Neural cell (in vitro differentiated cells): ENCODE measurements at regions not wholly inside any gene's neighbourhood (a gene's known extent, or its start where the extent isn't known, plus 50 kb on each side); places are given as distances from the start of the nearest gene placed in this dataset.

Experiments
- H2AFZ ChIP-seq: fragments of 200-600, 300-800 bp; sonication (generic), shearing (Covaris generic); 2 replicates; pipeline ENCODE4 v1.6.0; 2014; ENCODE audit warnings: low read depth, mild to moderate bottlenecking, antibody characterized with exemption, low read length, moderate library complexity
- H3F3A ChIP-seq: fragments of 200-600 bp; shearing (Covaris generic); 2 replicates; pipeline ENCODE4 v1.6.1; 2016; ENCODE audit warnings: mild to moderate bottlenecking, moderate library complexity, mixed read lengths, antibody characterized with exemption, low read length; ENCODE audit not compliant: insufficient read depth, poor library complexity, severe bottlenecking
- H3K27ac ChIP-seq: fragments of 200-600, 300-800 bp; sonication (generic), shearing (Covaris generic); 2 replicates; pipeline ENCODE4 v1.5.1; 2014; ENCODE audit warnings: mild to moderate bottlenecking, low read length, moderate library complexity
- H3K27me3 ChIP-seq: fragments of 300-800, 200-600 bp; sonication (generic), shearing (Covaris generic); 2 replicates; pipeline ENCODE4 v1.6.0; 2014; ENCODE audit warnings: mild to moderate bottlenecking, low read depth, low read length, moderate library complexity; ENCODE audit not compliant: insufficient read depth
- H3K36me3 ChIP-seq: fragments of 300-800, 200-600 bp; sonication (generic), shearing (Covaris generic); 2 replicates; pipeline ENCODE4 v1.5.1; 2014; ENCODE audit warnings: mild to moderate bottlenecking, antibody characterized with exemption, low read length, moderate library complexity; ENCODE audit not compliant: insufficient read depth
- H3K4me2 ChIP-seq: fragments of 300-800, 200-600 bp; sonication (generic), shearing (Covaris generic); 2 replicates; pipeline ENCODE4 v1.6.0; 2014; ENCODE audit warnings: mild to moderate bottlenecking, low read length
- H3K4me3 ChIP-seq: fragments of 300-800, 200-600 bp; sonication (generic), shearing (Covaris generic); 2 replicates; pipeline ENCODE4 v1.5.1; 2014; ENCODE audit warnings: mild to moderate bottlenecking, low read length, moderate library complexity
- H3K79me2 ChIP-seq: fragments of 200-600 bp; shearing (Covaris generic); replicated peaks from 2 replicates; pipeline ENCODE4 v1.6.0; 2014; ENCODE audit warnings: mild to moderate bottlenecking, low read length, moderate library complexity; ENCODE audit not compliant: insufficient read depth
- H3K9ac ChIP-seq: fragments of 300-800, 200-600 bp; sonication (generic), shearing (Covaris generic); 2 replicates; pipeline ENCODE4 v1.6.1; 2016; ENCODE audit warnings: mild to moderate bottlenecking, low read length, mixed read lengths
- H3K9me2 ChIP-seq: fragments of 200-600 bp; shearing (Covaris generic); 2 replicates; pipeline ENCODE4 v1.6.1; 2016; ENCODE audit warnings: mild to moderate bottlenecking, low read length, mixed read lengths; ENCODE audit not compliant: insufficient read depth
- H3K9me3 ChIP-seq: fragments of 200-600, 300-800 bp; sonication (generic), shearing (Covaris generic); 2 replicates; pipeline ENCODE4 v1.6.1; 2016; ENCODE audit warnings: mild to moderate bottlenecking, mixed run types, low read length, moderate library complexity, mixed read lengths
- H4K20me1 ChIP-seq: fragments of 200-600 bp; shearing (Covaris generic); 2 replicates; pipeline ENCODE4 v1.6.1; 2016; ENCODE audit warnings: mild to moderate bottlenecking, mixed run types; ENCODE audit not compliant: insufficient read depth
- EP300 ChIP-seq: fragments of 450-650 bp; conservative IDR thresholded peaks from 2 replicates; pipeline ENCODE4 v1.6.1; 2014; ENCODE audit warnings: antibody characterized with exemption, mild to moderate bottlenecking, moderate library complexity; ENCODE audit not compliant: poor library complexity, severe bottlenecking
- MXI1 ChIP-seq: fragments of 450-650 bp; conservative IDR thresholded peaks from 2 replicates; pipeline ENCODE4 v1.6.1; 2014; ENCODE audit warnings: antibody characterized with exemption, mild to moderate bottlenecking; ENCODE audit not compliant: poor library complexity, severe bottlenecking
- POLR2AphosphoS5 ChIP-seq: IDR thresholded peaks from 2 replicates; pipeline ENCODE4 v1.6.1; 2012
- RAD21 ChIP-seq: fragments of 450-650 bp; conservative IDR thresholded peaks from 2 replicates; pipeline ENCODE4 v1.6.1; 2014; ENCODE audit warnings: antibody characterized with exemption, mild to moderate bottlenecking, moderate library complexity
- TAF1 ChIP-seq: IDR thresholded peaks from 2 replicates; pipeline ENCODE4 v1.6.1; 2012; ENCODE audit warnings: low read depth
- TF ChIP-seq, protein P1 (sequence below): IDR thresholded peaks from 2 replicates; pipeline ENCODE4 v1.6.1; 2012; ENCODE audit warnings: borderline replicate concordance

DNA sequence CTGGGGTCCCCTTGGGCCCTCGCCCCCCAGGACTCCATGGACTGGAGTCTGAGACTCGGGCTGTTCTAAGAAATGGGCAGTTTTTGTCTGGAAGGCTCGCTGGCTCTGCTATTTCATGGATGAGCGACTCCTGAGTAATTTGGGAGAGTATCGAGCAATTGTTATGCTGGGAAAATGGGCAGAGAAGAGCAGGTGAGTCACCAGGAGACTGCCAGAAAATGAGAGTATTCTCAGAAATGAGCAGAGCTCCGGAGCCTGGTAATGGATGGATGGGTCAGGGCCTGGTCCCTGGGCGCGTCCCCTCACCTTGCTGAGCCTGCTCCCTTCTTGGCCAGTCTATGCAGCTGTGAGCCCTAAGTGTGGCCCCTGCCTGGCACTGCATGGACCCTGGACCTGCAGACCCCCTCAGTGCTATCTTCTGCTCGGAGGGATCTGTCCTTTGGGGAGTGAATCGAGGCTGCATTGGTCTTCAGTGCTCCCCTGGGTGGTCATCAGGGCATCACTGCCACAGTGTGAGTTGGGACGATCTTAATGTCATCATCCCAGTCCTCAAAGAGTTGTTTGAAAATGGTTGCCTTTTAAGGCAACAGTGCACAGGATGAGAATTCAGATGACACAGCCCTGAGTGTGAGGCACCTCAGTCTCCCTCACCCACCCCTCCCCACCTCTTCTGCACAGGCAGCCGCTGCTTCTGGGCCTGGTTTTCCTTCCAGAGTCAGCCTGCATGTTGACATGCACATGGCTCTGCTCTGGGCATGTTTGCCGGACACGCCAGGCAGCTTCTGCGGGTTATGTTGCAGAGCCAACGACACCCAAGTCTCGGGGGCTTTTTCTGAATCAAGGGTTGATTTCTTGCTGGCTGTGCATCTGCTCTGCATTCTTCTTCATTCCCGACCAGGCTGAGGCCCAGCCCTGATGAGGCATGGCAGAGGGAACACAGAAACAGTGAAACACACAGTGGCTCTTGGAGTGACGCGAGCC, 519.0 kb downstream of the TBC1D22A start:
- no peak overlapping the region for H3K4me3 ChIP-seq
- H3K4me2 ChIP-seq, result no peak overlapping the region
- H3F3A ChIP-seq, result no peaks in the 10 kb centered on the region
- H3K27ac ChIP-seq, result no peak overlapping the region
- no peaks in the 10 kb centered on the region for H3K36me3 ChIP-seq
- no peaks in the 10 kb centered on the region for H4K20me1 ChIP-seq
- H2AFZ ChIP-seq, result no peak overlapping the region
- no peaks in the 10 kb centered on the region for H3K27me3 ChIP-seq
- H3K9ac ChIP-seq, result no peak overlapping the region
- peaks cover 7% of the 10 kb centered on the region for H3K9me3 ChIP-seq
- no peaks in the 10 kb centered on the region for H3K9me2 ChIP-seq
- H3K79me2 ChIP-seq, result no peaks in the 10 kb centered on the region
- no peak for TF ChIP-seq MXI1
- TF ChIP-seq EP300, result no peak
- no peak for TF ChIP-seq TAF1
- no peak for TF ChIP-seq RAD21

DNA sequence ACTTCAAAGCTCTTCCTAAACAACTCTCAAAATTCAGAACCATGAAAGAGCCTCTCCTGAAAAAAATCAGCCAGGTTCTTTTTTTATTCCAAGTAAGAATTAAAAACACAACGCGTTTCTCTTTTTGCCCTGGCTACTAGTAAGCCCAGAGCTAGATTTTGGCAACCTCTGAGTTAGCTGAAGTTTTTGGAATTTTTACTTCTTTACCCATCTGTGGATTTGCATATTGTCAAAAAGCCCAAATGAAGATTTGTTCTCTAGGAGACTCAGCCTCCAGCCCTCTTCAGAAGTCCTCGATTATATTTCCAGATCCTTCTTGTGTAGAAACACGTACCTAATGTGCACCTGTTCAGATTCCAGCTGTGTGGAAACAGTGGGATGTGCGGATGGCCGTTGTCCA, 517.9 kb downstream of the TBC1D22A start:
- H3F3A ChIP-seq, result no peaks in the 10 kb centered on the region
- no peak overlapping the region for H3K9ac ChIP-seq
- no peaks in the 10 kb centered on the region for H4K20me1 ChIP-seq
- peaks cover 7% of the 10 kb centered on the region for H3K9me3 ChIP-seq
- H3K4me2 ChIP-seq, result no peak overlapping the region
- no peaks in the 10 kb centered on the region for H3K79me2 ChIP-seq
- no peaks in the 10 kb centered on the region for H3K9me2 ChIP-seq
- H3K36me3 ChIP-seq, result no peaks in the 10 kb centered on the region
- TF ChIP-seq, protein P1, sequence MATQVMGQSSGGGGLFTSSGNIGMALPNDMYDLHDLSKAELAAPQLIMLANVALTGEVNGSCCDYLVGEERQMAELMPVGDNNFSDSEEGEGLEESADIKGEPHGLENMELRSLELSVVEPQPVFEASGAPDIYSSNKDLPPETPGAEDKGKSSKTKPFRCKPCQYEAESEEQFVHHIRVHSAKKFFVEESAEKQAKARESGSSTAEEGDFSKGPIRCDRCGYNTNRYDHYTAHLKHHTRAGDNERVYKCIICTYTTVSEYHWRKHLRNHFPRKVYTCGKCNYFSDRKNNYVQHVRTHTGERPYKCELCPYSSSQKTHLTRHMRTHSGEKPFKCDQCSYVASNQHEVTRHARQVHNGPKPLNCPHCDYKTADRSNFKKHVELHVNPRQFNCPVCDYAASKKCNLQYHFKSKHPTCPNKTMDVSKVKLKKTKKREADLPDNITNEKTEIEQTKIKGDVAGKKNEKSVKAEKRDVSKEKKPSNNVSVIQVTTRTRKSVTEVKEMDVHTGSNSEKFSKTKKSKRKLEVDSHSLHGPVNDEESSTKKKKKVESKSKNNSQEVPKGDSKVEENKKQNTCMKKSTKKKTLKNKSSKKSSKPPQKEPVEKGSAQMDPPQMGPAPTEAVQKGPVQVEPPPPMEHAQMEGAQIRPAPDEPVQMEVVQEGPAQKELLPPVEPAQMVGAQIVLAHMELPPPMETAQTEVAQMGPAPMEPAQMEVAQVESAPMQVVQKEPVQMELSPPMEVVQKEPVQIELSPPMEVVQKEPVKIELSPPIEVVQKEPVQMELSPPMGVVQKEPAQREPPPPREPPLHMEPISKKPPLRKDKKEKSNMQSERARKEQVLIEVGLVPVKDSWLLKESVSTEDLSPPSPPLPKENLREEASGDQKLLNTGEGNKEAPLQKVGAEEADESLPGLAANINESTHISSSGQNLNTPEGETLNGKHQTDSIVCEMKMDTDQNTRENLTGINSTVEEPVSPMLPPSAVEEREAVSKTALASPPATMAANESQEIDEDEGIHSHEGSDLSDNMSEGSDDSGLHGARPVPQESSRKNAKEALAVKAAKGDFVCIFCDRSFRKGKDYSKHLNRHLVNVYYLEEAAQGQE, result no peak
- no peak overlapping the region for H2AFZ ChIP-seq
- no peaks in the 10 kb centered on the region for H3K27me3 ChIP-seq
- H3K4me3 ChIP-seq, result no peak overlapping the region
- H3K27ac ChIP-seq, result no peak overlapping the region

DNA sequence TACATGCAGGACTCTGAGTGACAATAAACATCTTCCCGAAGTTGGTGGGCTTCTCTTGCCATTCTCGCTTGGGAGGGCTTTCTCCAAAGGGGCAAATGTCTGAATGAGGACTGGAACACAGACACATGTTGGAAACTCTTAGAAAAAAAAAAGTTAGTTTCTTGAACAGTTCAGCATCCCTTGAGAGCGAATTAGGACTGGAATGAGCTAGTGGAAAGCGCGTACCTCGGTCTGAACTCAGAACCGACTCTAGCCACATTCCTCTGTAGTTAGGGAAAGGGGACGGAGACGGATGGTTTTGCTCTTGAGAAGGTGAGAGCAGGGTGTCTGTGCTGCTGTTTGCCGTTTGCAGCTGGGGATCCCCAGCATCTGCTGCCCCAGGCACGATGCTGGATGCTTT, 517.3 kb downstream of the TBC1D22A start:
- no peak overlapping the region for H3K4me3 ChIP-seq
- H3K9ac ChIP-seq, result no peak overlapping the region
- H3F3A ChIP-seq, result no peaks in the 10 kb centered on the region
- H3K9me3 ChIP-seq, result peaks cover 7% of the 10 kb centered on the region
- H4K20me1 ChIP-seq, result no peaks in the 10 kb centered on the region
- no peak overlapping the region for H2AFZ ChIP-seq
- TF ChIP-seq, protein P1, result no peak
- no peak for TF ChIP-seq TAF1
- TF ChIP-seq MXI1, result no peak
- TF ChIP-seq POLR2AphosphoS5, result no peak
- no peak overlapping the region for H3K4me2 ChIP-seq
- no peaks in the 10 kb centered on the region for H3K79me2 ChIP-seq
- no peaks in the 10 kb centered on the region for H3K9me2 ChIP-seq
- H3K36me3 ChIP-seq, result no peaks in the 10 kb centered on the region
- H3K27me3 ChIP-seq, result no peaks in the 10 kb centered on the region
- H3K27ac ChIP-seq, result no peak overlapping the region
